Body of pancreas (tissue), 4 donors: ENCODE measurements at regions not wholly inside any gene's neighbourhood (a gene's known extent, or its start where the extent isn't known, plus 50 kb on each side); places are given as distances from the start of the nearest gene placed in this dataset.

Experiments used
- ATAC-seq: fragments of 150-250 bp; one replicate; pipeline ENCODE4 v1.9.1; 2016
- DNase-seq, 4 donors: peaks; one replicate each; pipeline ENCODE4 v3.0.0-alpha.2; 2019
- H3K27ac ChIP-seq, 4 donors: fragments of 200-600 bp; sonication (generic); 1 replicate in 3 of 4; 2 replicates in 1 of 4; pipeline versions ENCODE4 v1.5.1 to v1.6.1; 2016 to 2019; ENCODE audit warnings: mild to moderate bottlenecking in 1 of 4, mixed read lengths in 1 of 4, moderate library complexity in 1 of 4
- H3K27me3 ChIP-seq, 2 donors: fragments of 200-600 bp; sonication (generic); one replicate each; pipeline ENCODE4 v1.6.0; 2016; ENCODE audit warnings: mild to moderate bottlenecking in 1 of 2
- H3K36me3 ChIP-seq, 2 donors: fragments of 200-600 bp; sonication (generic); replicated peaks in 1 of 2; 2 replicates each; pipeline ENCODE4 v1.5.1; 2016; ENCODE audit warnings: low read depth in 2 of 2; ENCODE audit not compliant: insufficient read depth in 1 of 2
- H3K4me1 ChIP-seq: fragments of 200-600 bp; sonication (generic); one replicate; pipeline ENCODE4 v1.6.0; 2016
- H3K4me3 ChIP-seq, 2 donors: fragments of 200-600 bp; sonication (generic); 1 replicate in 1 of 2; 2 replicates in 1 of 2; pipeline ENCODE4 v1.5.1; 2016 to 2019
- H3K9me3 ChIP-seq, 3 donors: fragments of 200-600 bp; sonication (generic); 1 replicate in 2 of 3; 2 replicates in 1 of 3; pipeline ENCODE4 v1.5.1; 2016
- CTCF ChIP-seq, 7 experiments: fragments of 450-650 bp in 4 of 7; fragments of 200-600 bp in 3 of 7; sonication (generic) in 3 of 7; IDR thresholded peaks; one replicate each; pipeline ENCODE4 v1.5.1; 2016 to 2019; ENCODE audit warnings: antibody characterized with exemption in 7 of 7
- POLR2A ChIP-seq, 3 donors: fragments of 450-650 bp; IDR thresholded peaks; one replicate each; pipeline ENCODE4 v1.6.1; 2016; ENCODE audit warnings: antibody characterized with exemption in 3 of 3, mild to moderate bottlenecking in 2 of 3
- WGBS, 2 donors: methylation state at CpG; one replicate each; pipeline ENCODE4 v1.1.5; 2017; 5-methylcytosine and 5-hydroxymethylcytosine counted together
- intact Hi-C: fragments of 100-400 bp; cut with DNase I; formaldehyde crosslinking; loops from one replicate; pipeline ENCODE4 v1.15.1; 2023

GRCh38 chr18:41504316-41504715 lies 450.7 kb upstream of the PIK3C3 start:
- no peaks in the 10 kb centered on the region for H3K36me3 ChIP-seq
- DNase-seq = no peak
- TF ChIP-seq CTCF (IDR thresholded peaks at IDR 0.05) = no peak
- no peak for TF ChIP-seq POLR2A (IDR thresholded peaks at IDR 0.05)
- no peaks in the 10 kb centered on the region for H3K9me3 ChIP-seq
- intact Hi-C loops = no loop called here
- H3K27me3 ChIP-seq = no peaks in the 10 kb centered on the region
- no peaks in the 10 kb centered on the region for H3K4me1 ChIP-seq
- WGBS, 2 donors = 67 to 69% methylated on average over 3 of the region's 3 CpGs
- no peak overlapping the region for H3K4me3 ChIP-seq
- no peak for ATAC-seq
- H3K27ac ChIP-seq = no peak overlapping the region

DNA sequence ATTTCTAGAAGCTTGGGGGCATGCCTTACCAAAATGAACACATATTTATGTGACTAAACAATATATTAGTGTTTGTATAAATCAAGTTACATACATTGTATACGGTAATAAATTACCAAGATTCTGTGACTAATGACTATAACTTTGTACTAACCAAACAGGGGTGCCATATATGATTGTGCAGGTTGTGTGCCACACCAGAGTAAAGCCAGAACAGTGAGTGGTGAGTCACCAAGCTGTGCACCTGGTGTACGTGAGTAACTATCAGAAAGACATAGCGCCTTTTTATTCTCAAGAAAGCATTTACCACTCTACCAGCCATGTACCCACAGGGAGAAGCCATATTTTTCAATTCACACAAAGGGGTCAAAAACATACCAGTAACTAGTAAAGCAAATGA lies 453.2 kb upstream of the PIK3C3 start:
- Histone ChIP-seq H3K36me3 (no peaks in the 10 kb centered on the region), H3K4me3 (no peak overlapping the region), H3K27me3 (no peaks in the 10 kb centered on the region), H3K4me1 (no peaks in the 10 kb centered on the region), H3K9me3 (no peaks in the 10 kb centered on the region), H3K27ac (no peak overlapping the region)
- DNase-seq (no peak), ATAC-seq (no peak)
- intact Hi-C loops = no loop called here
- WGBS, 2 donors = 71 to 78% methylated on average over 3 of the region's 3 CpGs
- TF ChIP-seq POLR2A (IDR thresholded peaks at IDR 0.05) (no peak), CTCF (IDR thresholded peaks at IDR 0.05) (no peak)

- DNase-seq (no peak), ATAC-seq (no peak)
- WGBS, 2 donors = 55 to 75% methylated on average over 1 of the region's 1 CpG
- Histone ChIP-seq H3K4me1 (no peaks in the 10 kb centered on the region), H3K27ac (no peak overlapping the region), H3K9me3 (no peaks in the 10 kb centered on the region), H3K27me3 (no peaks in the 10 kb centered on the region), H3K36me3 (no peaks in the 10 kb centered on the region), H3K4me3 (no peak overlapping the region)
- TF ChIP-seq CTCF (IDR thresholded peaks at IDR 0.05) (no peak), POLR2A (IDR thresholded peaks at IDR 0.05) (no peak)
- intact Hi-C loops = no loop called here
Observed at GRCh38 chr18:41499345-41499744, 455.7 kb upstream of the PIK3C3 start.

DNA sequence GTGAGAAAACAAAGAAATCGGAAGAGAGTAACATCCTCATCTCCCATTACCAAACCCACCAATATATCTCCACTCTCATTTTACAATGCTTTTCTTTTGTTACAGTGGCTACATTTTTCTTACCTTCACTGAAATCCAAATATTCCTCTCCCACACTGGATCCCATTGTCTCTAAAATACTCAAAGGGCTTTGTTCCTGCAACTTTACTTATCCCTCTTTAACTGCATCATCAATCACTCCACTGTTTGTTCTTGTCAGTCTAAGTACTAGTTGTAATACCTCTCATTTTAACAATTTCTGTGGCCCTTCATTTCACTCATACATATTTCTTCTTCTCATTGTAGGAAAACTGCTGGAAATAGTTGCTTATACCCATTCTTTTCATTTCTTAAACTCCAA lies 464.2 kb upstream of the PIK3C3 start:
- Histone ChIP-seq H3K4me3 (no peak overlapping the region), H3K27ac (no peak overlapping the region), H3K36me3 (no peaks in the 10 kb centered on the region), H3K9me3 (no peaks in the 10 kb centered on the region), H3K4me1 (no peaks in the 10 kb centered on the region), H3K27me3 (no peaks in the 10 kb centered on the region)
- 33 to 40% methylated on average over 1 of the region's 1 CpG for WGBS, 2 donors
- DNase-seq (no peak), ATAC-seq (no peak)
- intact Hi-C loops = no loop called here
- no peak for TF ChIP-seq POLR2A (IDR thresholded peaks at IDR 0.05)
- no peak for TF ChIP-seq CTCF (IDR thresholded peaks at IDR 0.05)

DNA sequence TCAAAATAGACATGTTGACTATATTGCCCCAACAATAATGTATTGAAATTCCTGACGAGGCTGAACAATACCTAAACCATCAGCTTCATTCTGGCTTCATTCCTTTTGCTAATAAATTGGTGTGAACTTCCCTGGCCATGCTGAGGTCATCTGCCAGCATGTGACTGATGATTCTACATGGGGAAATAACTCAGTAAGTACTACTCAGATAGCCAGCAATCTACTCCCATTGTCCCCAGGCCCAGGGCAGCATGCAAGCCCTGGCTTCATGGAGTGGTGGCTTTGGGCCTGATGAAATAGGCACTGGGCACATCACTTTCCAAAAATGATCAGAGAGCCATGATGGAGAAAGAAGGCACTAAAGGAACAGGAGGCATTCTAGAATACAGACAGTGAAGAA lies 468.5 kb upstream of the PIK3C3 start:
- no peak overlapping the region for H3K27ac ChIP-seq
- H3K27me3 ChIP-seq = no peaks in the 10 kb centered on the region
- TF ChIP-seq POLR2A (IDR thresholded peaks at IDR 0.05) = no peak
- no peak for TF ChIP-seq CTCF (IDR thresholded peaks at IDR 0.05)
- 12 to 13% methylated on average over 1 of the region's 1 CpG for WGBS, 2 donors
- no peak for ATAC-seq
- no peak for DNase-seq
- H3K36me3 ChIP-seq = no peaks in the 10 kb centered on the region
- no peak overlapping the region for H3K4me3 ChIP-seq
- H3K4me1 ChIP-seq = no peaks in the 10 kb centered on the region
- no peaks in the 10 kb centered on the region for H3K9me3 ChIP-seq
- intact Hi-C loops = no loop called here
